ENCODE measurements at regions not wholly inside any gene's neighbourhood (a gene's known extent, or its start where the extent isn't known, plus 50 kb on each side); places are given as distances from the start of the nearest gene placed in this dataset.

DNA sequence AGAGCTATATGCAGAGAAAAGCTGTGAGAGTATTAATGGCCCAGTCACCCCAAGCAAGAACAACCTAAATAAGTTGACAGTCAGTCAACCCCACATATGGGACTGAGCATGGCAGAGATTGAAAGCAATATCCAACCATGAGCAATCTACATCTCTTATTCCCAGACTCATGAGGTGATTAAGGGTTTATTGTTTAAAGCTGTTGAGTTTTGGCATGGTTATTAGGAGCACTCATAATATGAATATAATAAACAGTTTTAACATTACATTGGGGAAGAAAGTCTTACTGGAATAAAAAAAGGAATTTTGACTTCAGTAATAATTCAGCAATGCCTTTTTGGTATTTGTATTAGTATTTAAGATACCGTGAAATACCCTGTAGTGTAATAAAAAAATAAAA lies 1627.4 kb downstream of the STIM2 start:
- TF ChIP-seq REST (IDR thresholded peaks at IDR 0.05; ENCODE audit: unreplicated experiment), result no peak
- TF ChIP-seq, protein P1, sequence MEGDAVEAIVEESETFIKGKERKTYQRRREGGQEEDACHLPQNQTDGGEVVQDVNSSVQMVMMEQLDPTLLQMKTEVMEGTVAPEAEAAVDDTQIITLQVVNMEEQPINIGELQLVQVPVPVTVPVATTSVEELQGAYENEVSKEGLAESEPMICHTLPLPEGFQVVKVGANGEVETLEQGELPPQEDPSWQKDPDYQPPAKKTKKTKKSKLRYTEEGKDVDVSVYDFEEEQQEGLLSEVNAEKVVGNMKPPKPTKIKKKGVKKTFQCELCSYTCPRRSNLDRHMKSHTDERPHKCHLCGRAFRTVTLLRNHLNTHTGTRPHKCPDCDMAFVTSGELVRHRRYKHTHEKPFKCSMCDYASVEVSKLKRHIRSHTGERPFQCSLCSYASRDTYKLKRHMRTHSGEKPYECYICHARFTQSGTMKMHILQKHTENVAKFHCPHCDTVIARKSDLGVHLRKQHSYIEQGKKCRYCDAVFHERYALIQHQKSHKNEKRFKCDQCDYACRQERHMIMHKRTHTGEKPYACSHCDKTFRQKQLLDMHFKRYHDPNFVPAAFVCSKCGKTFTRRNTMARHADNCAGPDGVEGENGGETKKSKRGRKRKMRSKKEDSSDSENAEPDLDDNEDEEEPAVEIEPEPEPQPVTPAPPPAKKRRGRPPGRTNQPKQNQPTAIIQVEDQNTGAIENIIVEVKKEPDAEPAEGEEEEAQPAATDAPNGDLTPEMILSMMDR (conservative IDR thresholded peaks at IDR 0.05; ENCODE audit: low read depth in 2 of 2), result no peak
